ENCODE measurements at regions not wholly inside any gene's neighbourhood (a gene's known extent, or its start where the extent isn't known, plus 50 kb on each side); places are given as distances from the start of the nearest gene placed in this dataset.
"Not testable (repeated sequence)": the region's sequence is repeated elsewhere in the genome, so short reads cannot be mapped to it uniquely, and the experiment has no call there.

DNA sequence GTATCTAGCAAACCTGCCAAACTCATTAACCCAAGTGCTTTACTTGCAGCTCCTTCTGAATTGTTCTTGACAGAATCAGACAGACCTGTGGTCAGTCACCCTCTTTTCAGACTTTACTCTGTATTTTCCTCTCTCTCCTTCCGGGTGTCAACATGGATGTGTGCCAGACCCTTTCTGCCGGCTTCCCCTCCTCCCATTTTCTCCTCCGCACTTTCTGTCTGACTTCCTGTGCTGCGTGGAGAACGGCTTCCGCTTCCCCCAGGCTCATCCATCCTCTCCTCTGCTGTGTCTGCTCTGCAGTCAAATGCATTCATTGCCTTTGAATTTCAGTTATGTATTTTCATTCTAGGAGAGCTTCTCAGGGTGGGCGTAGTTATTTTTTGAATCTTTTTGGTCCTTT is 53.3 kb upstream of the LRPAP1 start:
- DNase-seq, result not testable (repeated sequence)

DNA sequence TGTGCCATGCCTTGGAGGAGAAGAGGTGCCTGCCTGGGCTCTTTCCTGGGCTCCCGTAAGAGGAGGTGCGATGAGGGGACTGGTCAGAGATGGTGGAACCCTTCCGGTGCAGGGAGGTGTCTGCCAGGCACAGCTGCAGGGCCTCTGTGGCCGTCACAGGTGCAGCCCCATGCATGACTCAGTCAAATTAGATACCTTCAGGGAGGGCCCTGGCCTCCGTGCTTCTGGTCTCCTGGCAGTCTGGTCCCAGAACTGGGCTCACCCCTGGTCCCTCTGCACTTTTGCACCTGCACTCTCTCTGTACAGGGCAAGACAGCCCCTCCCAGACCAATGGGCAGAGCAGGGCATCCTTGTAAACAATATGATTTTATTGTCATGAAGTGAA is 49.9 kb upstream of the LRPAP1 start:
- no peak for DNase-seq

Data from AML-193 (cell line).